ENCODE measurements at regions not wholly inside any gene's neighbourhood (a gene's known extent, or its start where the extent isn't known, plus 50 kb on each side); places are given as distances from the start of the nearest gene placed in this dataset.
"Not testable (repeated sequence)": the region's sequence is repeated elsewhere in the genome, so short reads cannot be mapped to it uniquely, and the experiment has no call there.

GRCh38 chr4:149870008-149870407 is 54.4 kb upstream of the IQCM start:
- no peak for DNase-seq

GRCh38 chr4:149881744-149882143 is 66.1 kb upstream of the IQCM start:
- DNase-seq, result no peak

- no peak for DNase-seq
These were observed 66.6 kb upstream of the IQCM start for GRCh38 chr4:149882251-149882650.

- DNase-seq, result no peak
These were observed 68.4 kb upstream of the IQCM start for GRCh38 chr4:149884046-149884445.

GRCh38 chr4:149884529-149885181 is 69.0 kb upstream of the IQCM start:
- DNase-seq, result no peak

- DNase-seq, result no peak
These were observed 70.3 kb upstream of the IQCM start for GRCh38 chr4:149885896-149886295.

GRCh38 chr4:149886786-149887490 is 71.3 kb upstream of the IQCM start:
- DNase-seq, result no peak

GRCh38 chr4:149889991-149890390 is 74.3 kb upstream of the IQCM start:
- no peak for DNase-seq

- DNase-seq, result no peak
These were observed 74.9 kb upstream of the IQCM start for GRCh38 chr4:149890531-149890930.

- no peak for DNase-seq
These were observed 75.8 kb upstream of the IQCM start for GRCh38 chr4:149891426-149891825.

GRCh38 chr4:149896432-149896831 is 80.8 kb upstream of the IQCM start:
- no peak for DNase-seq

- no peak for DNase-seq
These were observed 82.1 kb upstream of the IQCM start for GRCh38 chr4:149897783-149898182.

- DNase-seq, result no peak
These were observed 85.5 kb upstream of the IQCM start for GRCh38 chr4:149901128-149901527.

- DNase-seq, result no peak
These were observed 86.6 kb upstream of the IQCM start for GRCh38 chr4:149902242-149902641.

GRCh38 chr4:149910177-149910576 is 94.5 kb upstream of the IQCM start:
- DNase-seq, result no peak

- DNase-seq, result no peak
These were observed 95.1 kb upstream of the IQCM start for GRCh38 chr4:149910604-149911350.

GRCh38 chr4:149911354-149911753 is 95.7 kb upstream of the IQCM start:
- DNase-seq, result no peak

GRCh38 chr4:149912000-149912399 is 96.4 kb upstream of the IQCM start:
- no peak for DNase-seq

GRCh38 chr4:149914119-149915115 is 98.8 kb upstream of the IQCM start:
- DNase-seq, result peak; percentile 49

- not testable (repeated sequence) for DNase-seq
These were observed 100.1 kb upstream of the IQCM start for GRCh38 chr4:149915735-149916134.

- no peak for DNase-seq
These were observed 108.1 kb upstream of the IQCM start for GRCh38 chr4:149923736-149924135.

- DNase-seq, result no peak
These were observed 111.9 kb upstream of the IQCM start for GRCh38 chr4:149927514-149927913.

GRCh38 chr4:149928507-149928906 is 112.9 kb upstream of the IQCM start:
- DNase-seq, result no peak
